ENCODE measurements at regions not wholly inside any gene's neighbourhood (a gene's known extent, or its start where the extent isn't known, plus 50 kb on each side); places are given as distances from the start of the nearest gene placed in this dataset.

- TF ChIP-seq CTCF (IDR thresholded peaks at IDR 0.05) (no peak), POLR2A (IDR thresholded peaks at IDR 0.05) (no peak)
Measured at GRCh38 chr4:133668061-133668851, 519.2 kb downstream of the PCDH10 start.

Data from adrenal gland (tissue), 5 donors.